Endothelial cell (in vitro differentiated cells): ENCODE measurements at regions not wholly inside any gene's neighbourhood (a gene's known extent, or its start where the extent isn't known, plus 50 kb on each side); places are given as distances from the start of the nearest gene placed in this dataset.

Source experiments
- DNase-seq: peaks from one replicate; pipeline ENCODE4 v3.0.0; 2021; ENCODE audit warnings: low spot score
- H3K27ac Mint-ChIP-seq: one replicate; pipeline ENCODE4 v1.8.0; 2021; ENCODE audit warnings: mixed read lengths, inconsistent platforms; ENCODE audit not compliant: unreplicated experiment
- H3K27me3 Mint-ChIP-seq: one replicate; pipeline ENCODE4 v1.8.0; 2021; ENCODE audit warnings: mild to moderate bottlenecking, moderate library complexity, mixed read lengths, inconsistent platforms; ENCODE audit not compliant: unreplicated experiment
- H3K36me3 Mint-ChIP-seq: one replicate; pipeline ENCODE4 v1.8.0; 2021; ENCODE audit warnings: mild to moderate bottlenecking, low read depth, mixed read lengths, inconsistent platforms; ENCODE audit not compliant: unreplicated experiment
- H3K4me1 Mint-ChIP-seq: one replicate; pipeline ENCODE4 v1.8.0; 2021; ENCODE audit warnings: mild to moderate bottlenecking, mixed read lengths, inconsistent platforms; ENCODE audit not compliant: unreplicated experiment
- H3K4me3 Mint-ChIP-seq: one replicate; pipeline ENCODE4 v1.8.0; 2021; ENCODE audit warnings: mild to moderate bottlenecking, mixed read lengths, inconsistent platforms; ENCODE audit not compliant: unreplicated experiment
- H3K9me3 Mint-ChIP-seq: one replicate; pipeline ENCODE4 v1.8.0; 2021; ENCODE audit warnings: mixed read lengths, inconsistent platforms; ENCODE audit not compliant: unreplicated experiment
- TF ChIP-seq, protein P1 (sequence below): fragments of 200-600 bp; sonication (generic); IDR thresholded peaks from one replicate; pipeline ENCODE4 v1.5.0; 2021; ENCODE audit warnings: antibody characterized with exemption; ENCODE audit not compliant: unreplicated experiment

DNA sequence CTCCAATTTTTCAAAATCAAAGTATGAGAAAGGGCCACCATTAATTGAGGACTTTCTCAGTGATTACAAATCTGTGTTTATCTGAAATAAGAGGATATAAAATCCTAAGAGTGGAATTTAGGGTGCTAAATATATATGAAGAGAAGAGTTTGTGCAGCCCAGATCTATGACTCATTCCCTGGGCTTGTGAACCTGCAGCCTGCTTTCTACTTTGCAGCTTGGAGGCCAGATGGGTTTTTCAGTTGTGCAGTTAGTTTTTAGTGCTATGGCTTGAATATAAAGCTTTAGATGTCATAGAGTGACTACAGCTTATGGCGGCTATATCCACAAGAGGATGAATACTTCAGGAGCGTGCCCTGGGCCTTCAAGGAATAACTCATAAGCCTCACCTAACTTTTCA, 1391.1 kb downstream of the FSTL5 start:
- Mint-ChIP-seq H3K27me3 (no peaks in the 10 kb centered on the region), H3K36me3 (no peaks in the 10 kb centered on the region), H3K4me3 (no peak overlapping the region), H3K4me1 (no peaks in the 10 kb centered on the region), H3K27ac (no peak overlapping the region), H3K9me3 (no peaks in the 10 kb centered on the region)
- TF ChIP-seq, protein P1, sequence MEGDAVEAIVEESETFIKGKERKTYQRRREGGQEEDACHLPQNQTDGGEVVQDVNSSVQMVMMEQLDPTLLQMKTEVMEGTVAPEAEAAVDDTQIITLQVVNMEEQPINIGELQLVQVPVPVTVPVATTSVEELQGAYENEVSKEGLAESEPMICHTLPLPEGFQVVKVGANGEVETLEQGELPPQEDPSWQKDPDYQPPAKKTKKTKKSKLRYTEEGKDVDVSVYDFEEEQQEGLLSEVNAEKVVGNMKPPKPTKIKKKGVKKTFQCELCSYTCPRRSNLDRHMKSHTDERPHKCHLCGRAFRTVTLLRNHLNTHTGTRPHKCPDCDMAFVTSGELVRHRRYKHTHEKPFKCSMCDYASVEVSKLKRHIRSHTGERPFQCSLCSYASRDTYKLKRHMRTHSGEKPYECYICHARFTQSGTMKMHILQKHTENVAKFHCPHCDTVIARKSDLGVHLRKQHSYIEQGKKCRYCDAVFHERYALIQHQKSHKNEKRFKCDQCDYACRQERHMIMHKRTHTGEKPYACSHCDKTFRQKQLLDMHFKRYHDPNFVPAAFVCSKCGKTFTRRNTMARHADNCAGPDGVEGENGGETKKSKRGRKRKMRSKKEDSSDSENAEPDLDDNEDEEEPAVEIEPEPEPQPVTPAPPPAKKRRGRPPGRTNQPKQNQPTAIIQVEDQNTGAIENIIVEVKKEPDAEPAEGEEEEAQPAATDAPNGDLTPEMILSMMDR: no peak
- no peak for DNase-seq

GRCh38 chr4:160795216-160795615, 1368.6 kb downstream of the FSTL5 start:
- Mint-ChIP-seq H3K4me3 (no peak overlapping the region), H3K36me3 (no peaks in the 10 kb centered on the region), H3K27ac (no peak overlapping the region), H3K27me3 (no peaks in the 10 kb centered on the region), H3K9me3 (peaks cover 4% of the 10 kb centered on the region), H3K4me1 (no peaks in the 10 kb centered on the region)
- TF ChIP-seq, protein P1: no peak
- no peak for DNase-seq

- Mint-ChIP-seq H3K27ac (no peak overlapping the region), H3K9me3 (no peaks in the 10 kb centered on the region), H3K27me3 (no peaks in the 10 kb centered on the region), H3K4me3 (no peak overlapping the region), H3K36me3 (no peaks in the 10 kb centered on the region), H3K4me1 (no peaks in the 10 kb centered on the region)
- TF ChIP-seq, protein P1: peak; percentile 54
- DNase-seq: no peak
Measured at GRCh38 chr4:160808174-160808573, 1355.6 kb downstream of the FSTL5 start.

- no peaks in the 10 kb centered on the region for H3K9me3 Mint-ChIP-seq
- no peak for DNase-seq
- TF ChIP-seq, protein P1: no peak
- H3K4me3 Mint-ChIP-seq: no peak overlapping the region
- no peaks in the 10 kb centered on the region for H3K36me3 Mint-ChIP-seq
- H3K27me3 Mint-ChIP-seq: no peaks in the 10 kb centered on the region
- H3K27ac Mint-ChIP-seq: no peak overlapping the region
- no peaks in the 10 kb centered on the region for H3K4me1 Mint-ChIP-seq
Measured at GRCh38 chr4:160809576-160809975, 1354.2 kb downstream of the FSTL5 start.

- no peak for DNase-seq
- Mint-ChIP-seq H3K9me3 (no peaks in the 10 kb centered on the region), H3K4me1 (no peaks in the 10 kb centered on the region), H3K4me3 (no peak overlapping the region), H3K36me3 (no peaks in the 10 kb centered on the region), H3K27ac (no peak overlapping the region), H3K27me3 (no peaks in the 10 kb centered on the region)
- TF ChIP-seq, protein P1: no peak
Measured at GRCh38 chr4:160810424-160810823, 1353.4 kb downstream of the FSTL5 start.
